CD4-positive, alpha-beta T cell treated with Interleukin-1 beta for 1 hour (primary cell): ENCODE measurements at regions not wholly inside any gene's neighbourhood (a gene's known extent, or its start where the extent isn't known, plus 50 kb on each side); places are given as distances from the start of the nearest gene placed in this dataset.
"Not testable (repeated sequence)": the region's sequence is repeated elsewhere in the genome, so short reads cannot be mapped to it uniquely, and the experiment has no call there.

Experiments
- DNase-seq, 2 donors: peaks; one replicate each; pipeline ENCODE4 v3.0.0-alpha.2; 2020 to 2022

GRCh38 chr1:157460381-157460780, 91.9 kb downstream of the FCRL5 start:
- DNase-seq: no peak

GRCh38 chr1:157457279-157457678, 95.0 kb downstream of the FCRL5 start:
- DNase-seq: no peak

GRCh38 chr1:157455318-157455717, 97.0 kb downstream of the FCRL5 start:
- no peak for DNase-seq

GRCh38 chr1:157450106-157450505, 102.2 kb downstream of the FCRL5 start:
- no peak for DNase-seq

GRCh38 chr1:157448636-157449035, 103.7 kb downstream of the FCRL5 start:
- DNase-seq: no peak

- DNase-seq: not testable (repeated sequence)
Observed at GRCh38 chr1:157446356-157446755, 106.0 kb downstream of the FCRL5 start.

- DNase-seq: not testable (repeated sequence)
Observed at GRCh38 chr1:157445616-157446140, 106.6 kb downstream of the FCRL5 start.

GRCh38 chr1:157442065-157442464, 110.2 kb downstream of the FCRL5 start:
- DNase-seq: no peak

- DNase-seq: no peak
Observed at GRCh38 chr1:157439302-157439954, 112.9 kb downstream of the FCRL5 start.

- DNase-seq: no peak
Observed at GRCh38 chr1:157438613-157439012, 113.7 kb downstream of the FCRL5 start.

- no peak for DNase-seq
Observed at GRCh38 chr1:157438146-157438545, 114.2 kb downstream of the FCRL5 start.

- DNase-seq: peak; percentile 2 to 39
Observed at GRCh38 chr1:157437296-157437695, 115.0 kb downstream of the FCRL5 start.

GRCh38 chr1:157431751-157432150, 120.6 kb downstream of the FCRL5 start:
- DNase-seq: no peak

GRCh38 chr1:157429601-157430240, 122.6 kb downstream of the FCRL5 start:
- DNase-seq: no peak

GRCh38 chr1:157423764-157424163, 128.6 kb downstream of the FCRL5 start:
- DNase-seq: not testable (repeated sequence)

GRCh38 chr1:157419845-157420542, 132.3 kb downstream of the FCRL5 start:
- DNase-seq: no peak

- DNase-seq: no peak
Observed at GRCh38 chr1:157418659-157419058, 133.7 kb downstream of the FCRL5 start.

GRCh38 chr1:157418231-157418630, 134.1 kb downstream of the FCRL5 start:
- DNase-seq: no peak

GRCh38 chr1:157415661-157416060, 136.7 kb downstream of the FCRL5 start:
- DNase-seq: no peak

- no peak for DNase-seq
Observed at GRCh38 chr1:157412308-157412707, 140.0 kb downstream of the FCRL5 start.

GRCh38 chr1:157411769-157412168, 140.5 kb downstream of the FCRL5 start:
- no peak for DNase-seq

- no peak for DNase-seq
Observed at GRCh38 chr1:157411064-157411463, 141.3 kb downstream of the FCRL5 start.

- DNase-seq: no peak
Observed at GRCh38 chr1:157410457-157410856, 141.9 kb downstream of the FCRL5 start.

- DNase-seq: no peak
Observed at GRCh38 chr1:157409927-157410326, 142.4 kb downstream of the FCRL5 start.
